Gastrocnemius medialis (tissue), 4 donors: ENCODE measurements at regions not wholly inside any gene's neighbourhood (a gene's known extent, or its start where the extent isn't known, plus 50 kb on each side); places are given as distances from the start of the nearest gene placed in this dataset.

Experiments
- ATAC-seq, 2 donors: fragments of 150-250 bp; one replicate each; pipeline ENCODE4 v1.9.1; 2016
- DNase-seq, 2 donors: peaks; one replicate each; pipeline ENCODE4 v3.0.0-alpha.2; 2019
- H3K27ac ChIP-seq, 4 donors: fragments of 200-600 bp; sonication (generic); 1 replicate in 1 of 4; 2 replicates in 3 of 4; pipeline ENCODE4 v1.5.1; 2016 to 2018; ENCODE audit warnings: mild to moderate bottlenecking in 2 of 4, moderate library complexity in 1 of 4
- H3K27me3 ChIP-seq, 3 donors: fragments of 200-600 bp; sonication (generic) in 2 of 3; 1 replicate in 1 of 3; 2 replicates in 2 of 3; pipeline versions ENCODE4 v1.5.1 to v1.6.0; 2016 to 2019; ENCODE audit warnings: mild to moderate bottlenecking in 1 of 3, moderate library complexity in 1 of 3
- H3K36me3 ChIP-seq, 2 donors: fragments of 200-600 bp; sonication (generic) in 1 of 2; one replicate each; pipeline ENCODE4 v1.5.1; 2017 to 2018
- H3K4me1 ChIP-seq, 2 donors: fragments of 200-600 bp; sonication (generic) in 1 of 2; one replicate each; pipeline ENCODE4 v1.5.1; 2016 to 2017; ENCODE audit warnings: mild to moderate bottlenecking in 2 of 2
- H3K4me3 ChIP-seq, 4 donors: fragments of 200-600 bp; sonication (generic) in 3 of 4; 1 replicate in 1 of 4; 2 replicates in 3 of 4; pipeline ENCODE4 v1.5.1; 2016 to 2019; ENCODE audit warnings: mild to moderate bottlenecking in 2 of 4
- H3K9me3 ChIP-seq, 3 donors: fragments of 200-600 bp; sonication (generic) in 2 of 3; 1 replicate in 1 of 3; 2 replicates in 2 of 3; pipeline ENCODE4 v1.5.1; 2016 to 2019
- CTCF ChIP-seq, 5 experiments: fragments of 450-650 bp in 3 of 5; fragments of 200-600 bp in 2 of 5; sonication (generic) in 2 of 5; IDR thresholded peaks in 4 of 5; conservative IDR thresholded peaks in 1 of 5; 1 replicate in 4 of 5; 2 replicates in 1 of 5; pipeline ENCODE4 v1.5.1; 2016 to 2019; ENCODE audit warnings: antibody characterized with exemption in 5 of 5, mild to moderate bottlenecking in 3 of 5, moderate library complexity in 3 of 5
- POLR2A ChIP-seq, 2 donors: fragments of 450-650 bp; IDR thresholded peaks; one replicate each; pipeline ENCODE4 v1.6.1; 2017; ENCODE audit warnings: antibody characterized with exemption in 2 of 2, mild to moderate bottlenecking in 2 of 2, moderate library complexity in 2 of 2
- in situ Hi-C, 4 donors: fragments of 200-750 bp; cut with MboI; loops; one replicate each; pipeline versions ENCODE4 v1.15.0 to v1.8.0; 2017; ENCODE audit warnings: low sequenced_read_pairs in 4 of 4
- intact Hi-C: fragments of 100-400 bp; cut with DNase I; formaldehyde crosslinking; loops from one replicate; pipeline ENCODE4 v1.15.1; 2023; ENCODE audit warnings: low total_unique reads

- intact Hi-C loops (no loop called here), in situ Hi-C loops (no loop called here)
- no peak overlapping the region for H3K27ac ChIP-seq
- no peaks in the 10 kb centered on the region for H3K36me3 ChIP-seq
- no peaks in the 10 kb centered on the region for H3K9me3 ChIP-seq
- no peak overlapping the region for H3K4me3 ChIP-seq
- TF ChIP-seq CTCF (IDR thresholded peaks at IDR 0.05 in 4 of 5, conservative IDR thresholded peaks at IDR 0.05 in 1 of 5) (no peak), POLR2A (IDR thresholded peaks at IDR 0.05) (no peak)
- H3K27me3 ChIP-seq: peaks cover 0 to 2% (median 0%) of the 10 kb centered on the region in 3 donors
- no peaks in the 10 kb centered on the region for H3K4me1 ChIP-seq
- DNase-seq: no peak
- no peak for ATAC-seq
Measured at GRCh38 chr13:31063772-31064171, 97.9 kb downstream of the HSPH1 start.

- in situ Hi-C loops: no loop called here
Measured at GRCh38 chr13:31060655-31061054, 101.0 kb downstream of the HSPH1 start.

GRCh38 chr13:31060220-31060619, 101.5 kb downstream of the HSPH1 start:
- DNase-seq (no peak), ATAC-seq (no peak)
- intact Hi-C loops (no loop called here), in situ Hi-C loops (no loop called here)
- no peak for TF ChIP-seq CTCF (IDR thresholded peaks at IDR 0.05 in 4 of 5, conservative IDR thresholded peaks at IDR 0.05 in 1 of 5)
- TF ChIP-seq POLR2A (IDR thresholded peaks at IDR 0.05): no peak
- H3K4me1 ChIP-seq: no peaks in the 10 kb centered on the region
- H3K27ac ChIP-seq: no peak overlapping the region
- no peaks in the 10 kb centered on the region for H3K36me3 ChIP-seq
- H3K4me3 ChIP-seq: no peak overlapping the region
- peaks cover 0 to 2% (median 0%) of the 10 kb centered on the region in 3 donors for H3K27me3 ChIP-seq
- H3K9me3 ChIP-seq: no peaks in the 10 kb centered on the region

More at GRCh38 chr13:31060655-31061054, 101.0 kb downstream of the HSPH1 start:
- DNase-seq: no peak
- no peaks in the 10 kb centered on the region for H3K4me1 ChIP-seq
- intact Hi-C loops: no loop called here
- no peak overlapping the region for H3K4me3 ChIP-seq
- no peak overlapping the region for H3K27ac ChIP-seq
- peaks cover 0 to 2% (median 0%) of the 10 kb centered on the region in 3 donors for H3K27me3 ChIP-seq
- H3K36me3 ChIP-seq: no peaks in the 10 kb centered on the region
- TF ChIP-seq POLR2A (IDR thresholded peaks at IDR 0.05) (no peak), CTCF (IDR thresholded peaks at IDR 0.05 in 4 of 5, conservative IDR thresholded peaks at IDR 0.05 in 1 of 5) (no peak)
- ATAC-seq: no peak
- H3K9me3 ChIP-seq: no peaks in the 10 kb centered on the region

- DNase-seq (no peak), ATAC-seq (no peak)
- H3K36me3 ChIP-seq: no peaks in the 10 kb centered on the region
- TF ChIP-seq POLR2A (IDR thresholded peaks at IDR 0.05): no peak
- intact Hi-C loops: no loop called here
- no peaks in the 10 kb centered on the region for H3K9me3 ChIP-seq
- no peak overlapping the region for H3K27ac ChIP-seq
- in situ Hi-C loops: no loop called here
- H3K27me3 ChIP-seq: no peaks in the 10 kb centered on the region
- H3K4me3 ChIP-seq: no peak overlapping the region
- no peaks in the 10 kb centered on the region for H3K4me1 ChIP-seq
Measured at GRCh38 chr13:31057403-31058033, 104.2 kb downstream of the HSPH1 start.

GRCh38 chr13:31056644-31057271, 104.9 kb downstream of the HSPH1 start:
- ATAC-seq (no peak), DNase-seq (no peak)
- Histone ChIP-seq H3K27me3 (no peaks in the 10 kb centered on the region), H3K4me3 (no peak overlapping the region), H3K9me3 (no peaks in the 10 kb centered on the region), H3K4me1 (no peaks in the 10 kb centered on the region), H3K27ac (no peak overlapping the region), H3K36me3 (no peaks in the 10 kb centered on the region)
- intact Hi-C loops (no loop called here), in situ Hi-C loops (no loop called here)
- no peak for TF ChIP-seq POLR2A (IDR thresholded peaks at IDR 0.05)
- TF ChIP-seq CTCF (IDR thresholded peaks at IDR 0.05 in 4 of 5, conservative IDR thresholded peaks at IDR 0.05 in 1 of 5): no peak
